OCI-LY3 (cell line): ENCODE measurements at regions not wholly inside any gene's neighbourhood (a gene's known extent, or its start where the extent isn't known, plus 50 kb on each side); places are given as distances from the start of the nearest gene placed in this dataset.
"Not testable (repeated sequence)": the region's sequence is repeated elsewhere in the genome, so short reads cannot be mapped to it uniquely, and the experiment has no call there.

ENCODE experiments used
- CTCF ChIP-seq: fragments of 200-600, 300-600 bp; sonication (generic); IDR thresholded peaks from 2 replicates; pipeline ENCODE4 v1.5.1; 2014; ENCODE audit warnings: antibody characterized with exemption, low read length, low read depth
- EZH2phosphoT487 ChIP-seq: fragments of 200-600 bp; shearing (Covaris generic); IDR thresholded peaks from 2 replicates; pipeline ENCODE4 v1.6.1; 2018; ENCODE audit warnings: antibody characterized with exemption, mixed run types, low read depth

DNA sequence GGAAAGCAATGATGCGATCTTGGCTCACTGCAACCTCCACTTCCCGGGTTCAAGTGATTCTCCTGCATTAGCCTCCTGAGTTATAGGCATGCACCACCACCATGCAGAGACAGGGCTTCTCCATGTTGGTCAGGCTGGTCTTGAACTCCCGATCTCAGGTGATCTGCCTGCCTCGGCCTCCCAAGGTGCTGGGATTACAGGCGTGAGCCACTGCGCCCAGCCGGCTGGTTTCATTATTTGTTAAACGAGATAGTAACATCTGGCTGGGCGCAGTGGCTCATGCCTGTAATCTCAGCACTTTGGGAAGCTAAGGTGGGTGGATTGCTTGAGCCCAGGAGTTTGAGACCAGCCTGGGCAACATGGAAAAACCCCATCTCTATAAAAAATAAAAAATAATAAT is 86.1 kb downstream of the XRCC2 start:
- not testable (repeated sequence) for TF ChIP-seq CTCF, EZH2phosphoT487
